ENCODE measurements at regions not wholly inside any gene's neighbourhood (a gene's known extent, or its start where the extent isn't known, plus 50 kb on each side); places are given as distances from the start of the nearest gene placed in this dataset.

DNA sequence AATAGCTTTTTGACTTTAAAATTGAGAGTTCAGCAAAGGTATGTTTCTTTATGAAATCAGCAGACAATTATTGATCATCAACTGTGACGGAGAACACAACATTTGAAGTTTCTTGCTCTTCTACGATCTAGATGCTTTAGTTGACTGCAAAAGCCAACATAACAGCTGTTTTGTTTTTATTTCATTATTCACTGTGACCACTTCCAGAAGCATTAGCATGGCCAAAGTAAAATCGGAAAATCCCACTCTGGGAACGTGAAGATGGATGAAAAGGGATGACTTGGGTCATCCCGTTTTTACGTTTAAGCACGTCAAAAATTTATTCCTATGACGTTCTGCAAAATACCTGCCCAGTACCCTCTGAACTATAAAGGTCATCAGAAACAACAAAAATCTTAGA, 833.0 kb upstream of the ADAMTS5 start (continued):
- TF ChIP-seq, protein P1, sequence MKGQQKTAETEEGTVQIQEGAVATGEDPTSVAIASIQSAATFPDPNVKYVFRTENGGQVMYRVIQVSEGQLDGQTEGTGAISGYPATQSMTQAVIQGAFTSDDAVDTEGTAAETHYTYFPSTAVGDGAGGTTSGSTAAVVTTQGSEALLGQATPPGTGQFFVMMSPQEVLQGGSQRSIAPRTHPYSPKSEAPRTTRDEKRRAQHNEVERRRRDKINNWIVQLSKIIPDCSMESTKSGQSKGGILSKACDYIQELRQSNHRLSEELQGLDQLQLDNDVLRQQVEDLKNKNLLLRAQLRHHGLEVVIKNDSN (CRISPR knock-in tag; IDR thresholded peaks at IDR 0.05) = no peak
- TF ChIP-seq ZNF317 (CRISPR knock-in tag; IDR thresholded peaks at IDR 0.05; ENCODE audit: borderline replicate concordance, low read depth) (no peak), ZNF416 (CRISPR knock-in tag; IDR thresholded peaks at IDR 0.05) (no peak), ZNF232 (CRISPR knock-in tag; IDR thresholded peaks at IDR 0.05) (no peak), FOXK1 (CRISPR knock-in tag; IDR thresholded peaks at IDR 0.05) (no peak)
- TF ChIP-seq, protein P2, sequence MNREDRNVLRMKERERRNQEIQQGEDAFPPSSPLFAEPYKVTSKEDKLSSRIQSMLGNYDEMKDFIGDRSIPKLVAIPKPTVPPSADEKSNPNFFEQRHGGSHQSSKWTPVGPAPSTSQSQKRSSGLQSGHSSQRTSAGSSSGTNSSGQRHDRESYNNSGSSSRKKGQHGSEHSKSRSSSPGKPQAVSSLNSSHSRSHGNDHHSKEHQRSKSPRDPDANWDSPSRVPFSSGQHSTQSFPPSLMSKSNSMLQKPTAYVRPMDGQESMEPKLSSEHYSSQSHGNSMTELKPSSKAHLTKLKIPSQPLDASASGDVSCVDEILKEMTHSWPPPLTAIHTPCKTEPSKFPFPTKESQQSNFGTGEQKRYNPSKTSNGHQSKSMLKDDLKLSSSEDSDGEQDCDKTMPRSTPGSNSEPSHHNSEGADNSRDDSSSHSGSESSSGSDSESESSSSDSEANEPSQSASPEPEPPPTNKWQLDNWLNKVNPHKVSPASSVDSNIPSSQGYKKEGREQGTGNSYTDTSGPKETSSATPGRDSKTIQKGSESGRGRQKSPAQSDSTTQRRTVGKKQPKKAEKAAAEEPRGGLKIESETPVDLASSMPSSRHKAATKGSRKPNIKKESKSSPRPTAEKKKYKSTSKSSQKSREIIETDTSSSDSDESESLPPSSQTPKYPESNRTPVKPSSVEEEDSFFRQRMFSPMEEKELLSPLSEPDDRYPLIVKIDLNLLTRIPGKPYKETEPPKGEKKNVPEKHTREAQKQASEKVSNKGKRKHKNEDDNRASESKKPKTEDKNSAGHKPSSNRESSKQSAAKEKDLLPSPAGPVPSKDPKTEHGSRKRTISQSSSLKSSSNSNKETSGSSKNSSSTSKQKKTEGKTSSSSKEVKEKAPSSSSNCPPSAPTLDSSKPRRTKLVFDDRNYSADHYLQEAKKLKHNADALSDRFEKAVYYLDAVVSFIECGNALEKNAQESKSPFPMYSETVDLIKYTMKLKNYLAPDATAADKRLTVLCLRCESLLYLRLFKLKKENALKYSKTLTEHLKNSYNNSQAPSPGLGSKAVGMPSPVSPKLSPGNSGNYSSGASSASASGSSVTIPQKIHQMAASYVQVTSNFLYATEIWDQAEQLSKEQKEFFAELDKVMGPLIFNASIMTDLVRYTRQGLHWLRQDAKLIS (CRISPR knock-in tag; IDR thresholded peaks at IDR 0.05; ENCODE audit: borderline replicate concordance) = no peak
- TF ChIP-seq, protein P3, sequence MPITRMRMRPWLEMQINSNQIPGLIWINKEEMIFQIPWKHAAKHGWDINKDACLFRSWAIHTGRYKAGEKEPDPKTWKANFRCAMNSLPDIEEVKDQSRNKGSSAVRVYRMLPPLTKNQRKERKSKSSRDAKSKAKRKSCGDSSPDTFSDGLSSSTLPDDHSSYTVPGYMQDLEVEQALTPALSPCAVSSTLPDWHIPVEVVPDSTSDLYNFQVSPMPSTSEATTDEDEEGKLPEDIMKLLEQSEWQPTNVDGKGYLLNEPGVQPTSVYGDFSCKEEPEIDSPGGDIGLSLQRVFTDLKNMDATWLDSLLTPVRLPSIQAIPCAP (CRISPR knock-in tag; IDR thresholded peaks at IDR 0.05) = no peak
- TF ChIP-seq, protein P4, sequence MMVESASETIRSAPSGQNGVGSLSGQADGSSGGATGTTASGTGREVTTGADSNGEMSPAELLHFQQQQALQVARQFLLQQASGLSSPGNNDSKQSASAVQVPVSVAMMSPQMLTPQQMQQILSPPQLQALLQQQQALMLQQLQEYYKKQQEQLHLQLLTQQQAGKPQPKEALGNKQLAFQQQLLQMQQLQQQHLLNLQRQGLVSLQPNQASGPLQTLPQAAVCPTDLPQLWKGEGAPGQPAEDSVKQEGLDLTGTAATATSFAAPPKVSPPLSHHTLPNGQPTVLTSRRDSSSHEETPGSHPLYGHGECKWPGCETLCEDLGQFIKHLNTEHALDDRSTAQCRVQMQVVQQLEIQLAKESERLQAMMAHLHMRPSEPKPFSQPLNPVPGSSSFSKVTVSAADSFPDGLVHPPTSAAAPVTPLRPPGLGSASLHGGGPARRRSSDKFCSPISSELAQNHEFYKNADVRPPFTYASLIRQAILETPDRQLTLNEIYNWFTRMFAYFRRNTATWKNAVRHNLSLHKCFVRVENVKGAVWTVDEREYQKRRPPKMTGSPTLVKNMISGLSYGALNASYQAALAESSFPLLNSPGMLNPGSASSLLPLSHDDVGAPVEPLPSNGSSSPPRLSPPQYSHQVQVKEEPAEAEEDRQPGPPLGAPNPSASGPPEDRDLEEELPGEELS (CRISPR knock-in tag; IDR thresholded peaks at IDR 0.05) = no peak
- TF ChIP-seq, protein P5, sequence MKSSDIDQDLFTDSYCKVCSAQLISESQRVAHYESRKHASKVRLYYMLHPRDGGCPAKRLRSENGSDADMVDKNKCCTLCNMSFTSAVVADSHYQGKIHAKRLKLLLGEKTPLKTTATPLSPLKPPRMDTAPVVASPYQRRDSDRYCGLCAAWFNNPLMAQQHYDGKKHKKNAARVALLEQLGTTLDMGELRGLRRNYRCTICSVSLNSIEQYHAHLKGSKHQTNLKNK (CRISPR knock-in tag; IDR thresholded peaks at IDR 0.05) = no peak

DNA sequence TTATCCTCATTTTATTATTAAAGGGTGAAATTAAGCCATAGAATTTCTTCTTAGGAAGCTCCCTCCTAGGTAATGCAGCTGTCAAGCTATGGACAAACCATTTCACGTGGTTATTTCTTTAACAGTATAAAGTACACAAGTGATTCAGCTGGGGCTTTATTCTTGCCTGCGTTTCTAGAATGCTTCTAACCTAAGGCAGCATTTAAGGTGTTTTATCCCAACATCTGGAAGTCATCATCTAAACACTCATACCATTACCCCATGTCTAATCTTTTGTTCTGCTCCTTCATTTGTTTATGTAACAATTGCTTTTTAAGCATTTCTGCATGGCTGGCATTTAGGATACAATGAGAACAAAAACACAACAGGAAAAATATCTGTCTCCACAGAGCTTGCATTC, 829.2 kb upstream of the ADAMTS5 start:
- Mint-ChIP-seq H3K9me3 (peaks cover 5% of the 10 kb centered on the region; the same call in 1 of the 2 replicates), H3K4me1 (peaks cover 22% of the 10 kb centered on the region), H3K4me3 (no peak overlapping the region), H3K36me3 (no peaks in the 10 kb centered on the region), H3K27ac (peak overlapping the region; percentile 13; the same call in 1 of the 2 replicates), H3K27me3 (ENCODE audit: low read depth) (no peaks in the 10 kb centered on the region)
- CTCF ChIA-PET = no interaction called here
- TF ChIP-seq, protein P6, sequence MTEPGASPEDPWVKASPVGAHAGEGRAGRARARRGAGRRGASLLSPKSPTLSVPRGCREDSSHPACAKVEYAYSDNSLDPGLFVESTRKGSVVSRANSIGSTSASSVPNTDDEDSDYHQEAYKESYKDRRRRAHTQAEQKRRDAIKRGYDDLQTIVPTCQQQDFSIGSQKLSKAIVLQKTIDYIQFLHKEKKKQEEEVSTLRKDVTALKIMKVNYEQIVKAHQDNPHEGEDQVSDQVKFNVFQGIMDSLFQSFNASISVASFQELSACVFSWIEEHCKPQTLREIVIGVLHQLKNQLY (CRISPR knock-in tag; IDR thresholded peaks at IDR 0.05) = no peak
- no peak for TF ChIP-seq ETV6 (CRISPR knock-in tag; IDR thresholded peaks at IDR 0.05)
- TF ChIP-seq, protein P7, sequence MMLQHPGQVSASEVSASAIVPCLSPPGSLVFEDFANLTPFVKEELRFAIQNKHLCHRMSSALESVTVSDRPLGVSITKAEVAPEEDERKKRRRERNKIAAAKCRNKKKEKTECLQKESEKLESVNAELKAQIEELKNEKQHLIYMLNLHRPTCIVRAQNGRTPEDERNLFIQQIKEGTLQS (CRISPR knock-in tag; conservative IDR thresholded peaks at IDR 0.05) = no peak
- no peak for TF ChIP-seq CBFB (CRISPR knock-in tag; IDR thresholded peaks at IDR 0.05; ENCODE audit: low read depth)
- TF ChIP-seq, protein P1 (CRISPR knock-in tag; IDR thresholded peaks at IDR 0.05) = no peak
- no peak for TF ChIP-seq NFYB (CRISPR knock-in tag; conservative IDR thresholded peaks at IDR 0.05; ENCODE audit: low read depth)
- TF ChIP-seq, protein P8, sequence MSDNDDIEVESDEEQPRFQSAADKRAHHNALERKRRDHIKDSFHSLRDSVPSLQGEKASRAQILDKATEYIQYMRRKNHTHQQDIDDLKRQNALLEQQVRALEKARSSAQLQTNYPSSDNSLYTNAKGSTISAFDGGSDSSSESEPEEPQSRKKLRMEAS (CRISPR knock-in tag; IDR thresholded peaks at IDR 0.05) = no peak
- no peak for TF ChIP-seq SMAD4 (CRISPR knock-in tag; IDR thresholded peaks at IDR 0.05)
- TF ChIP-seq, protein P5 (CRISPR knock-in tag; IDR thresholded peaks at IDR 0.05) = no peak
- TF ChIP-seq, protein P9, sequence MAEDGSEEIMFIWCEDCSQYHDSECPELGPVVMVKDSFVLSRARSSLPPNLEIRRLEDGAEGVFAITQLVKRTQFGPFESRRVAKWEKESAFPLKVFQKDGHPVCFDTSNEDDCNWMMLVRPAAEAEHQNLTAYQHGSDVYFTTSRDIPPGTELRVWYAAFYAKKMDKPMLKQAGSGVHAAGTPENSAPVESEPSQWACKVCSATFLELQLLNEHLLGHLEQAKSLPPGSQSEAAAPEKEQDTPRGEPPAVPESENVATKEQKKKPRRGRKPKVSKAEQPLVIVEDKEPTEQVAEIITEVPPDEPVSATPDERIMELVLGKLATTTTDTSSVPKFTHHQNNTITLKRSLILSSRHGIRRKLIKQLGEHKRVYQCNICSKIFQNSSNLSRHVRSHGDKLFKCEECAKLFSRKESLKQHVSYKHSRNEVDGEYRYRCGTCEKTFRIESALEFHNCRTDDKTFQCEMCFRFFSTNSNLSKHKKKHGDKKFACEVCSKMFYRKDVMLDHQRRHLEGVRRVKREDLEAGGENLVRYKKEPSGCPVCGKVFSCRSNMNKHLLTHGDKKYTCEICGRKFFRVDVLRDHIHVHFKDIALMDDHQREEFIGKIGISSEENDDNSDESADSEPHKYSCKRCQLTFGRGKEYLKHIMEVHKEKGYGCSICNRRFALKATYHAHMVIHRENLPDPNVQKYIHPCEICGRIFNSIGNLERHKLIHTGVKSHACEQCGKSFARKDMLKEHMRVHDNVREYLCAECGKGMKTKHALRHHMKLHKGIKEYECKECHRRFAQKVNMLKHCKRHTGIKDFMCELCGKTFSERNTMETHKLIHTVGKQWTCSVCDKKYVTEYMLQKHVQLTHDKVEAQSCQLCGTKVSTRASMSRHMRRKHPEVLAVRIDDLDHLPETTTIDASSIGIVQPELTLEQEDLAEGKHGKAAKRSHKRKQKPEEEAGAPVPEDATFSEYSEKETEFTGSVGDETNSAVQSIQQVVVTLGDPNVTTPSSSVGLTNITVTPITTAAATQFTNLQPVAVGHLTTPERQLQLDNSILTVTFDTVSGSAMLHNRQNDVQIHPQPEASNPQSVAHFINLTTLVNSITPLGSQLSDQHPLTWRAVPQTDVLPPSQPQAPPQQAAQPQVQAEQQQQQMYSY (CRISPR knock-in tag; IDR thresholded peaks at IDR 0.05) = no peak
- no peak for TF ChIP-seq TP53 (CRISPR knock-in tag; IDR thresholded peaks at IDR 0.05)
- POLR2A ChIA-PET = no interaction called here
- ATAC-seq (no peak), DNase-seq (ENCODE audit: low spot score) (no peak)
